HG03280 (cell line): ENCODE measurements at regions not wholly inside any gene's neighbourhood (a gene's known extent, or its start where the extent isn't known, plus 50 kb on each side); places are given as distances from the start of the nearest gene placed in this dataset.
A peak's percentile ranks its signal among the peaks of the same experiment; 100 is the strongest.
"Not testable (repeated sequence)": the region's sequence is repeated elsewhere in the genome, so short reads cannot be mapped to it uniquely, and the experiment has no call there.

Source experiments
- ATAC-seq: cut with Tn5 transposase; IDR thresholded peaks from one replicate; pipeline ENCODE4 v1.9.1; 2021; ENCODE audit warnings: mild to moderate bottlenecking, moderate library complexity; ENCODE audit not compliant: unreplicated experiment

DNA sequence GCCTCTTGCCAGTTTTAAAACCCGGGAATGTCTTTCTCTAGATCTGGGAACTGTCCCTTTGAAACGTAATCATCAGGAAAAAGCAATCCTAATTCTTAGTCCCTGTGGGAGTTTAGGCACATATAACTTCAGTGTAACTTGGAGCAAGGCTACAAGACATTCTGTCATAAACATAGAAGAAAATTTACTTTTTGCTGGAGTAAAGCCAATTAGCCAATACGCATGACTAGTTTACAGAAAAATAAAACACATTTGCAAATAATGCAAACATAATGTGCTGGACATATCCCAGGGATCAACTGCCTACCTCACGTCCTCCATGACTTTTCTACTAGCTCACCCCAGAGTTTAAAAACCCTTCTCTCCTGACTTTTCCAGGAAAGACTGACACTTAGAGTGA, 970.6 kb downstream of the MRPL39 start:
- ATAC-seq, result no peak

- ATAC-seq, result no peak
These were observed 972.5 kb downstream of the MRPL39 start for GRCh38 chr21:24634749-24635148.

DNA sequence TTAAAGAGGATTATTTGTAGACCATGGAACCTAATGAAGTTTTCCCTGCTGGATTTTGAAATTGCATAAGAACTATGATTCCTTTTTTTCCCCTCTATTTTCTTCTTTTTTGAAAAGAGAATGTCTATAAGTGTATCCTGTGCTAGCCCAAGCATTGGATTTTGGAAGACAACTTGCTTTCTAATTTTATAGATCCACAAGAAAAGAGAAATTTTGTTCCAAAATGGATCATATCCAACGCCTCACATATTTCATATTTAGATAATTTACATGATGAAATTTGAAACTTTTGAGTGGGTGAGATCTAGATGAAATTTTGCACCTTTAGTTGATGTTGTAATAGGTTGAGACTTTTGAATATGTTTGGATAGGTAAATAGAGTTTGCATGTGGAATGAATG, 978.7 kb downstream of the MRPL39 start:
- no peak for ATAC-seq

DNA sequence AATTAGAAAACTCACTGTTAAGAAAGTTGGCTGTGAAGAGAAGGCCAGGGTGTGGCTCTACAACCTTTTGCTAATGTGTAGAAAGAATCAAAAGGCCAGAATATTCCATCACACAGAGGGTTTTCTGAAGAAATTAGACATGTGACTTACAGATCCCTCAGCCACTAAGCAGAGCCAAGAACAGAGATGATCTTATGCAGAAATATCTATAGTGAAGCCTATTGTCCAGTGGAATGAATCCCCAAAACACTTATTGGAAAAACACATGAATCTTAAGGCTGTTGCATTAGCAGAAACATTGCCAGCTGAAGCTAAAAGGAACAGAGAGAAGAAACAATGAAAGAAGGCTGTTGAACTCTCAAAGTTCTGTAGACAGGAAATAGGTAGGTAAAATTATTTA, 979.2 kb downstream of the MRPL39 start:
- ATAC-seq, result no peak

- ATAC-seq, result no peak
These were observed 989.5 kb downstream of the MRPL39 start for GRCh38 chr21:24617819-24618218.

- no peak for ATAC-seq
These were observed 1013.2 kb downstream of the MRPL39 start for GRCh38 chr21:24594082-24594481.

DNA sequence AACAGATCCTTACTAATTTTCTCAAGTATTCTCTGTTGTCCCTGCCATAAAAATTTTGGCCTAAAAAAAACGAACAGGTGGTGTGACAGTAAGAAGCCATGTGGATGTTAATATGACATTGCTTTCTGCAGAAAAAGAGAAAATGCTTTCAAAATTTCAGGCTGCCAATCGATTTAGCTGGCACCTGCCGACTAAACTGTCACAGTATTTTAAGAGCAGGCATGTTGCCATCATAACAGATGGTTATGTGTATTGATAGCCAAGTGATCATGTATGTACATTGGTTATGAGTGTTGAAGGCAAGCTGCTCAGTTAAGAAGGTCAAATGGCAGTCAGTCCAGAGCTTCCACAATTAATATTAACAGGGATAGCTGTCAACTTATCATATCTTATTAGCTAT, 1017.0 kb downstream of the MRPL39 start:
- ATAC-seq, result no peak

GRCh38 chr21:24583473-24583872, 1023.8 kb downstream of the MRPL39 start:
- no peak for ATAC-seq

DNA sequence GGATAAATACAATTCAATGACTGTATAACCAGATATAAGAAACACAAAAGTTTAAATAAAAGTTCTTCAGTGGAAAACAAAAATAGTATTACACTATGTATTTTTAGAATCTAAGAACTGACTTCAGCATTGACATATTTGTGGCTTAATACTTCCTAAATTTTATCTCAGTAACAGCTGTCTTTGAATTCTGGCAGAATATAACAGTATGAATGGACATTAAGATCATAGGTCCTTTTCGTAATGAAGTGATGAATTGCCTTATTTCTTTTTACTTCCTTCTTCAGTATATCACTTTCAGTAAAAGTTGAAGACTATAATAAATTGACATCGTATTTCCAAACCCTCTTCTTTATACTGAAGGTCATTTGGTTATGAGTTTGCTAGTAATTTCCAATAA, 1030.0 kb downstream of the MRPL39 start:
- no peak for ATAC-seq

DNA sequence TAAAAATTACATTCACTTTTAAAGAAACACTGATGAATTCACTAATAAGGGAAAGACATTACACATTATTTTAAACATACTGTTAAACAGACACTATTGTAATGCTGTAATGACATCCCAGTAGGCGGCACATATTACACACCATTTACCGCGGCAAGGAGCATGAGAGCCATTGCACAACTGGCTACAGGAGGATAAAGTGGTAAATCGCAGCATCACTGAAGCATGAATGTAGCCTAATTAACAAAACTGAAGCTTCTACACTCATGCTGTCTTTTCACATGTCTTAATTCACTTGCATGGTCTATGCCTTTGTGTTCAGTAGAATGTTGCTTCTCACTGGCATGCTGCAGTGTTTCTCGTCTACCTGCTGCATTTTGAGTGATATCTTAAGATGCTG, 1046.0 kb downstream of the MRPL39 start:
- no peak for ATAC-seq

DNA sequence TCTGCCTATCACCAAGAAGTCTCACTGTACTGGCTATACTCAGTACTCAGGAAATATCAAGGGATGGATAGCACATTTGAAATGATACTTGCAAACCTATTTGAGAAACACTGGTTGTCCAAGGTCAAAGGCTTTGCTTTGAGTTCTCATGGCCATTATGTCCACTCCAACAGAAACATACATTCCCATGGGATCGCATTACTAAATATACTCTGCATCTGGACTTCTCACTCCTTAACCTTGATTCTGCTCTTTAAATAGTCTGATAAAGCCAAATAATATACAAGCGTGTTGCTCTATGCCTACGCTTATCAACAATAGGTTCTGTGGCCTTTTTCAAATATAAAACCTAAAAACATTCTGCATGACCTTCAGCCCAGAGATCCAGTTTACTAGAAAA, 1054.8 kb downstream of the MRPL39 start:
- no peak for ATAC-seq

- ATAC-seq, result no peak
These were observed 1061.4 kb downstream of the MRPL39 start for GRCh38 chr21:24545807-24546361.

- no peak for ATAC-seq
These were observed 1093.1 kb downstream of the MRPL39 start for GRCh38 chr21:24514081-24514733.

DNA sequence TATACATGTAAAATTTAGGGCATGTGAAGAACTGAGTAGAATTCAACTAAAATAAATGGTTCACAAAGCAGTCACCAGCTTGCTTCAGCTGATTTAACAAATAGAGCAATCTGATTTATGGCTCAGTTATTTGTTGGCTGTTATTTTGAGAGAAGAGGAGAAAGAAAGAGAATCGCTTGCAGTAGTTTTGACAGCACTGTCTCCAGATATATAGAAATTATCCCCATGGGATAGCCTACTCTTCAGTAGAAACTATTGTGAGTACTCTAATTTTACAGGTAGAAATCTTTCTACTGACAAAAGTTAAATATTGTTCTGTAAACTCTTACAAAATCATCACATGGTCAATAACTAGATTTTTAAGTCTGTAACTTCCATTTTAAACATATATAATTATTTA, 1098.2 kb downstream of the MRPL39 start:
- no peak for ATAC-seq

- ATAC-seq, result no peak
These were observed 1120.3 kb downstream of the MRPL39 start for GRCh38 chr21:24486973-24487372.

DNA sequence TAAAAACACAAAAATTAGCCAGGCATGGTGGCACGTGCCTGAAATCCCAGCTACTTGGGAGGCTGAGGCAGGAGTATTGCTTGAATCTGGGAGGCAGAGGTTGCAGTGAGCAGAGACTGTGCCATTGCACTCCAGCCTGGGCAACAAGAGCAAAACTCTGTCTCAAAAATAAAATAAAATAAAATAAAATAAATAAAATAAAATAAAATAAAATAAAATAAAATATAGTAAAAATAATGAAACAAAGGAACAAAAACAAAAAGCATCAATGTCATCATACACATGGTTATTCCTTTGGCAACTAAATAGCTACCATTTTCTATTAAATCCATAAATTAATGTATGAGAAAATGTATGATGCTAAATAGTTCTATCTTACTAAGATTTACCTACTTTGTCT, 1123.9 kb downstream of the MRPL39 start:
- ATAC-seq, result not testable (repeated sequence)

DNA sequence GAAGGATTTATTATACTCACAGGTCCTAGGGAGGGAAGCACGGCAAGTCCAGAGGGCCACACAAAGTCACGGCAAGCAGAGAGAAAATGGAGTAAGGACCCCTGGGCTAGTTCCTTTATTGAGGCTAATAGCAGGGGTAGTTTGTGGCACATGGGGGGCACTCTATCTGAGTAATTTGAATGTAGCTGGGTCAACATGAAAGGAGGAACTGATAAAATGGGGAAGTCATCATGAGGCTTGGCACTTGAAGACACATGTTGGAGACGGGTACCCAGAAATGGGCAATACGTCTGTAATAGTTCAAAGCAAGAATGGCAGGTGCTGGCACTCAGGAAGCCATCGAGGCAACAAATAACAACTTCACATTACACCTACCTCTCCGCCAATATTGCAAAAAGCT, 1136.4 kb downstream of the MRPL39 start:
- no peak for ATAC-seq

DNA sequence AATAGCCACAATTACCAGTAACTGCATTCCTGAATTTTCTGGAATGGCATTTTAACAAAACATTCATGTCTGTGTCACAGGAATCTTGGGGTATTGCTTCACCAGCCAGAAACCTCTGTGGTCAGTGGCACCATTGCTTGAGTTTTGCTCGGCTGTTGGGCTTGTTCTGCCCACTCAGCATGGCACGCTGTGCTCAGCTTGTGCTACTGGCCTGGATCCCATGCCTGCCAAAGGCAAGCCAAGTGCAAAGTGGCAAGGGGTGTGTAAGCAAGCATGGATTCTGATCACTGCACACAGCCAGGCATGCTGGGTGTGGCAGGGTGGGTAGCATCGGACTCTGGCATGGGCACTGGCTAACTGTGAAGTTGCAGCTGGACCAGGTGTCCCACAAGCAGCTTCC, 1150.9 kb downstream of the MRPL39 start:
- no peak for ATAC-seq

DNA sequence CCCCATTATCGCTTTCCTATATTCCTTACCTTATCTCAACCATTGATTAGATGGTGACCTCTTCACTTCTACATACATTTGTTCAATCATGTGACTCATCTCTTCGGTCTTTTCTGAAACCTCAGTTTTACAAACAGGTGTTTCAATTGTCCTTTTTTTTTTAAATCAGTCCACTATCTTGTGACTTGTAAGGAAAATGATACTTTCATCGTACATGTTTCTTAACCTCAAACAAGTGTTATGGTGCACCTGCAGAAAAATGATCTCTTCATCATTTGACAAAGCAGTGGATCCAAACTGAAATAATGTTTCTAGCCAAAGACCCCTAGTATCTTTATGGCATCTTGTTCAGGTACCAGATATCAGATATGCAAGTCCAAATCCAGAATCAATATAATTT, 1157.2 kb downstream of the MRPL39 start:
- no peak for ATAC-seq

DNA sequence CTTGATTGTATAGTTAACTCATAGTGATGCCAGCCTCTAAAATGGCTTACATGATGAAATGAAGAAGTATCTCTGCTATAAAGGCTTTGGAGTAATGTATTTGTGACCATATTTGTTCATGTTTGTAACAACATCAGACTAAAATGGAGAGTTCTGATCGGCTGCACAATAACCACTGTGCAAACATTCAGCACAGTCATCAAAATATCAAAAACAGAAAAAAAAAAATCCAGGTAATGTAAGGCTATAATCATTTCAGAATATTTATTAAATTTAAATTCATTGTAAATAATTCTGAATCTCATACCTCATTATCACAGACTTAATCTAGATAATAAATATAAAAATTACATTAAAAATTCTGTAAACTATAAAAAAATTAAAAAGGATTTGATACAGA, 1161.8 kb downstream of the MRPL39 start:
- ATAC-seq, result no peak

- no peak for ATAC-seq
These were observed 1162.5 kb downstream of the MRPL39 start for GRCh38 chr21:24444736-24445135.

- no peak for ATAC-seq
These were observed 1171.0 kb downstream of the MRPL39 start for GRCh38 chr21:24436236-24436635.

- peak; percentile 81 for ATAC-seq
These were observed 1178.6 kb downstream of the MRPL39 start for GRCh38 chr21:24428591-24429199.
